ENCODE measurements at regions not wholly inside any gene's neighbourhood (a gene's known extent, or its start where the extent isn't known, plus 50 kb on each side); places are given as distances from the start of the nearest gene placed in this dataset.

DNA sequence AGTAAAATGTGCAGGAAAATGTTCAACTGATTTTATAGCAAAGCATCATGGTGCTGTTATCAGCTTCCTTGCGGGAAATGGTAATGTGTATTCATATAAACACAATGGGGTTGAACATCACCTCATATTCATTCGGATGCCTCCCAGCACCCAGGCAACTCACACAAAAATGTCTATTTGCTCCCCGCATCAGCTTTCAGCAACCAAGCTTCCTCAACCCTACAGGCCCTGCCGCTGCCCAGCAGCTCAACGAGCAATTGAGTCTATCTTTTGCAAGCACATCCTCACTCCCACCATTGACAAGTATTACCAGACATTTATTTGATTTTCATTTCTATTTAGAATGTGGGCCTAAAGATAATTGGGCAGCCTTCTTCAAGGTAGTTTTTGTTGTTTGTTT is 2161.4 kb upstream of the PIK3C3 start:
- intact Hi-C loops (cut with DNase I; ENCODE audit: low total_unique reads): no loop called here

DNA sequence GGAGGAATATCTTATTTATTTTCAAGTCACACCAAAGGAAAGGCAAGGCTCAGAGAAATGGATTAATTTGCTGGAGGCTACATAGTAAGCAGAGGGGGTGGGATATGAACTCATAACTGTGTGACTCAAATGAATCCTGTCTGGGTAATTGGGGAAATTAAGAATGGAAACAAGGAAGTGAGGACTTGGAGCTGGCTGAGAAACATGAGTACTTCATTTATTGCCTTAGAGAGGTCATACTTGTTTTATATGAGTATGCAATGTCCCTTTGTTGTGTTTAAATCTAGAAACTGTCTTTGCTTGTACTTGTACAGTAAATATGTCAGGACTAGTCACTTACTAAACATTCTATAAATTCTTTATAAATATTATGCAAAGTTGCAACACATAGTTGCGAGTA is 2166.7 kb upstream of the PIK3C3 start:
- Histone ChIP-seq H3K27me3 (no peaks in the 10 kb centered on the region), H3K27ac (no peak overlapping the region), H3K9me3 (no peaks in the 10 kb centered on the region), H3K4me3 (no peak overlapping the region), H3K36me3 (no peaks in the 10 kb centered on the region), H3K4me1 (no peaks in the 10 kb centered on the region)
- intact Hi-C loops (cut with DNase I; ENCODE audit: low total_unique reads): no loop called here
- TF ChIP-seq POLR2A (IDR thresholded peaks at IDR 0.05) (no peak), POLR2AphosphoS5 (IDR thresholded peaks at IDR 0.05) (no peak)
- TF ChIP-seq, protein P1, sequence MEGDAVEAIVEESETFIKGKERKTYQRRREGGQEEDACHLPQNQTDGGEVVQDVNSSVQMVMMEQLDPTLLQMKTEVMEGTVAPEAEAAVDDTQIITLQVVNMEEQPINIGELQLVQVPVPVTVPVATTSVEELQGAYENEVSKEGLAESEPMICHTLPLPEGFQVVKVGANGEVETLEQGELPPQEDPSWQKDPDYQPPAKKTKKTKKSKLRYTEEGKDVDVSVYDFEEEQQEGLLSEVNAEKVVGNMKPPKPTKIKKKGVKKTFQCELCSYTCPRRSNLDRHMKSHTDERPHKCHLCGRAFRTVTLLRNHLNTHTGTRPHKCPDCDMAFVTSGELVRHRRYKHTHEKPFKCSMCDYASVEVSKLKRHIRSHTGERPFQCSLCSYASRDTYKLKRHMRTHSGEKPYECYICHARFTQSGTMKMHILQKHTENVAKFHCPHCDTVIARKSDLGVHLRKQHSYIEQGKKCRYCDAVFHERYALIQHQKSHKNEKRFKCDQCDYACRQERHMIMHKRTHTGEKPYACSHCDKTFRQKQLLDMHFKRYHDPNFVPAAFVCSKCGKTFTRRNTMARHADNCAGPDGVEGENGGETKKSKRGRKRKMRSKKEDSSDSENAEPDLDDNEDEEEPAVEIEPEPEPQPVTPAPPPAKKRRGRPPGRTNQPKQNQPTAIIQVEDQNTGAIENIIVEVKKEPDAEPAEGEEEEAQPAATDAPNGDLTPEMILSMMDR (IDR thresholded peaks at IDR 0.05): no peak
- no peak for DNase-seq (ENCODE audit: low spot score in 2 of 2)

More for the DNA sequence above, 2161.4 kb upstream of the PIK3C3 start:
- Histone ChIP-seq H3K4me1 (no peaks in the 10 kb centered on the region), H3K4me3 (no peak overlapping the region), H3K36me3 (no peaks in the 10 kb centered on the region), H3K9me3 (no peaks in the 10 kb centered on the region), H3K27me3 (no peaks in the 10 kb centered on the region), H3K27ac (no peak overlapping the region)
- DNase-seq (ENCODE audit: low spot score in 2 of 2): no peak
- TF ChIP-seq POLR2AphosphoS5 (IDR thresholded peaks at IDR 0.05) (no peak), POLR2A (IDR thresholded peaks at IDR 0.05) (no peak)
- TF ChIP-seq, protein P1 (IDR thresholded peaks at IDR 0.05): no peak

DNA sequence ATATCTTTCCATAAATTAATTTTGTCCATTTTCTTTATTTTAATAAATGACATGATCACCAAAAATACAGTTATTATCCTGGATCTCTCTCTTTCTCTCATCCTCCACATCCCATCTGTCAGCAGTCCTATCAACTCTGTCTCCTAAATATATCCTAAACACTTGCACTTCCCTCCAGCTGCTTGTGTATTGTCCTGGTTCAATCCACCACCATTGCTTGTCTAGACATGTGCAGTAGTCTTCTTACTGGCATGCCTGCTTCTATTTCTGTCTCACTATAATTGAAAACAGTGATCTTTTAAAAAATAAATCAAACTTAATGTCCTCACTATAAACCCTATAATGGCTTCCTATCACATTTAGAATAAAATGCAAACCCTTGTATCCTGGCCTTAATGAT is 2168.6 kb upstream of the PIK3C3 start:
- DNase-seq (ENCODE audit: low spot score in 2 of 2): no peak
- Histone ChIP-seq H3K4me3 (no peak overlapping the region), H3K9me3 (no peaks in the 10 kb centered on the region), H3K4me1 (no peaks in the 10 kb centered on the region), H3K36me3 (no peaks in the 10 kb centered on the region), H3K27ac (no peak overlapping the region), H3K27me3 (no peaks in the 10 kb centered on the region)
- TF ChIP-seq POLR2AphosphoS5 (IDR thresholded peaks at IDR 0.05): no peak
- TF ChIP-seq, protein P1 (IDR thresholded peaks at IDR 0.05): no peak
- no peak for TF ChIP-seq POLR2A (IDR thresholded peaks at IDR 0.05)
- intact Hi-C loops (cut with DNase I; ENCODE audit: low total_unique reads): no loop called here

DNA sequence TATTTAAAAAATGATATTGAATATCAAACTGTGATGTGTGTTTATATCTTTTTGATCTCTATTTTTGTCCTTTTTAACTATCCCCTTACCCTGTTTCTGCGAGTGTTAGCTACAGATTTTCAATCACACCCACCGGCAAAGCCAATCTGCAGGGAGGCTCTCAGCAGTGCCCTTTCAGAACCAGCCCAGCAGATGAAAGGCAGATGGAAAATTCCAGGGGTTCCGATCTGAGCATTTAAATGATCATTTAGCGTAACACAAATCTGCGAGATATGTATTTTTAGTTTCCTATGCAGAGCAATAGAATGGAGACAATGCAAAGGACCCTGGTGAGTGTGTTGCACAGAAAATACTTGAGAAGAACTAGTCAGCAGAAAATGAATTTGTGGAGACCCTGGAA is 2170.5 kb upstream of the PIK3C3 start:
- intact Hi-C loops (cut with DNase I; ENCODE audit: low total_unique reads): no loop called here
- no peaks in the 10 kb centered on the region for H3K36me3 ChIP-seq
- no peak for TF ChIP-seq POLR2AphosphoS5 (IDR thresholded peaks at IDR 0.05)
- no peak for TF ChIP-seq POLR2A (IDR thresholded peaks at IDR 0.05)
- TF ChIP-seq, protein P1 (IDR thresholded peaks at IDR 0.05): no peak

DNA sequence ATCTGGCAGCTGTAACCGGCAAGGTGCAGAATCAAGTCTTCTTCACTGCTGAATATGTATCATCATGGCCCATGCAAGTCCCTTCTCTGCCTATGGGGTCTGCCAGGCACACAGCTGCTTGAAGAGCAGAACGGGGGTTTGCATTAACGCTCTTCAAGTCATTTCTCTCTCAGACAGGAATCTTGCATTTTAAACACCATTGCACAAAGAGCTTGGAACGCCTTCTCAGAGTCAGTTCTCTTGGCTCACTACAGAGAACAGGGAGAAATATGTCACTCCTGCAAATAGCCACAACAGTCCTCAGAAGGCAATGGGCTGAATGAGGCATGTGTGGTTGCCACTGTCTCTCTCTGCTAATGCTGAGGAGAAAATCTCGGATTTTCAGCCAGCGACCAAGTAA is 2173.5 kb upstream of the PIK3C3 start:
- DNase-seq (ENCODE audit: low spot score in 2 of 2): no peak
- Histone ChIP-seq H3K36me3 (no peaks in the 10 kb centered on the region), H3K4me3 (no peak overlapping the region), H3K27me3 (no peaks in the 10 kb centered on the region), H3K4me1 (no peaks in the 10 kb centered on the region), H3K27ac (no peak overlapping the region), H3K9me3 (no peaks in the 10 kb centered on the region)
- TF ChIP-seq, protein P1 (IDR thresholded peaks at IDR 0.05): no peak
- intact Hi-C loops (cut with DNase I; ENCODE audit: low total_unique reads): no loop called here

More for the DNA sequence above, 2170.5 kb upstream of the PIK3C3 start:
- DNase-seq (ENCODE audit: low spot score in 2 of 2): no peak
- H3K27me3 ChIP-seq: no peaks in the 10 kb centered on the region
- no peak overlapping the region for H3K4me3 ChIP-seq
- H3K9me3 ChIP-seq: no peaks in the 10 kb centered on the region
- H3K4me1 ChIP-seq: no peaks in the 10 kb centered on the region
- H3K27ac ChIP-seq: no peak overlapping the region
